NCI-H2081 (cell line): ENCODE measurements at regions not wholly inside any gene's neighbourhood (a gene's known extent, or its start where the extent isn't known, plus 50 kb on each side); places are given as distances from the start of the nearest gene placed in this dataset.

Experiments used
- DNase-seq, 2 experiments: peaks; one replicate each; lab custom pipeline; 2025; lab: John Stamatoyannopoulos, UW

GRCh38 chr2:122167515-122167914 lies 412.1 kb downstream of the TSN start:
- DNase-seq: no peak

- no peak for DNase-seq
Measured at GRCh38 chr2:122168799-122169198, 413.3 kb downstream of the TSN start.

- DNase-seq: no peak
Measured at GRCh38 chr2:122172812-122173211, 417.4 kb downstream of the TSN start.

- DNase-seq: no peak
Measured at GRCh38 chr2:122174061-122174460, 418.6 kb downstream of the TSN start.

- DNase-seq: no peak
Measured at GRCh38 chr2:122179492-122180165, 424.2 kb downstream of the TSN start.

- DNase-seq: no peak
Measured at GRCh38 chr2:122180972-122181371, 425.5 kb downstream of the TSN start.

GRCh38 chr2:122182616-122183355 lies 427.3 kb downstream of the TSN start:
- no peak for DNase-seq

- DNase-seq: no peak
Measured at GRCh38 chr2:122183890-122184289, 428.4 kb downstream of the TSN start.

- DNase-seq: no peak
Measured at GRCh38 chr2:122186761-122187222, 431.3 kb downstream of the TSN start.

GRCh38 chr2:122191331-122191730 lies 435.9 kb downstream of the TSN start:
- peak; percentile 7 to 44 for DNase-seq

- DNase-seq: no peak
Measured at GRCh38 chr2:122193622-122194021, 438.2 kb downstream of the TSN start.

- DNase-seq: no peak
Measured at GRCh38 chr2:122194546-122194945, 439.1 kb downstream of the TSN start.

- peak in 1 of 2 experiments; percentile 10 for DNase-seq
Measured at GRCh38 chr2:122203523-122203922, 448.1 kb downstream of the TSN start.

GRCh38 chr2:122205641-122206040 lies 450.2 kb downstream of the TSN start:
- no peak for DNase-seq

GRCh38 chr2:122206101-122206500 lies 450.6 kb downstream of the TSN start:
- no peak for DNase-seq

- no peak for DNase-seq
Measured at GRCh38 chr2:122209377-122209776, 453.9 kb downstream of the TSN start.

GRCh38 chr2:122210065-122210464 lies 454.6 kb downstream of the TSN start:
- DNase-seq: no peak

- no peak for DNase-seq
Measured at GRCh38 chr2:122210898-122211856, 455.7 kb downstream of the TSN start.

GRCh38 chr2:122213312-122213711 lies 457.9 kb downstream of the TSN start:
- no peak for DNase-seq

- DNase-seq: no peak
Measured at GRCh38 chr2:122216071-122216470, 460.6 kb downstream of the TSN start.

GRCh38 chr2:122216901-122217300 lies 461.4 kb downstream of the TSN start:
- DNase-seq: no peak

- no peak for DNase-seq
Measured at GRCh38 chr2:122218596-122218995, 463.1 kb downstream of the TSN start.
